MM.1S (cell line): ENCODE measurements at regions not wholly inside any gene's neighbourhood (a gene's known extent, or its start where the extent isn't known, plus 50 kb on each side); places are given as distances from the start of the nearest gene placed in this dataset.

ENCODE experiments used
- DNase-seq: peaks from one replicate; pipeline ENCODE4 v3.0.0-alpha.2; 2015
- H2AFZ ChIP-seq: fragments of 300-600 bp; sonication (generic); 2 replicates; pipeline ENCODE4 v1.6.0; 2016; ENCODE audit warnings: antibody characterized with exemption, low read length
- H3F3A ChIP-seq: fragments of 300-600 bp; sonication (generic); 2 replicates; pipeline ENCODE4 v1.6.1; 2016; ENCODE audit warnings: mild to moderate bottlenecking, antibody characterized with exemption, low read length, moderate library complexity, mixed read lengths; ENCODE audit not compliant: insufficient read depth
- H3K27ac ChIP-seq: fragments of 300-600 bp; sonication (generic); 2 replicates; pipeline ENCODE4 v1.5.1; 2016; ENCODE audit warnings: mild to moderate bottlenecking, low read length
- H3K27me3 ChIP-seq: fragments of 300-600 bp; sonication (generic); replicated peaks from 2 replicates; pipeline ENCODE4 v1.6.0; 2016; ENCODE audit warnings: low read length; ENCODE audit not compliant: insufficient read depth
- H3K36me3 ChIP-seq: fragments of 300-600 bp; sonication (generic); replicated peaks from 2 replicates; pipeline ENCODE4 v1.6.1; 2016; ENCODE audit warnings: mild to moderate bottlenecking, low read length, mixed read lengths; ENCODE audit not compliant: insufficient read depth
- H3K4me1 ChIP-seq: fragments of 300-600 bp; sonication (generic); 2 replicates; pipeline ENCODE4 v1.6.1; 2016; ENCODE audit warnings: low read length, mixed read lengths
- H3K4me2 ChIP-seq: fragments of 300-600 bp; sonication (generic); 2 replicates; pipeline ENCODE4 v1.6.0; 2016; ENCODE audit warnings: low read depth, low read length
- H3K4me3 ChIP-seq: fragments of 300-600 bp; sonication (generic); 2 replicates; pipeline ENCODE4 v1.5.1; 2016; ENCODE audit warnings: low read length, mixed read lengths
- H3K79me2 ChIP-seq: fragments of 300-600 bp; sonication (generic); 2 replicates; pipeline ENCODE4 v1.6.1; 2016; ENCODE audit warnings: mixed run types, low read length, mixed read lengths
- H3K9ac ChIP-seq: fragments of 300-600 bp; sonication (generic); 2 replicates; pipeline ENCODE4 v1.6.1; 2016; ENCODE audit warnings: low read length, mixed read lengths
- H3K9me2 ChIP-seq: fragments of 300-600 bp; sonication (generic); replicated peaks from 2 replicates; pipeline ENCODE4 v1.6.1; 2016; ENCODE audit warnings: mild to moderate bottlenecking, low read length, mixed read lengths; ENCODE audit not compliant: insufficient read depth
- H3K9me3 ChIP-seq: fragments of 300-600 bp; sonication (generic); replicated peaks from 2 replicates; pipeline ENCODE4 v1.6.1; 2016; ENCODE audit warnings: mild to moderate bottlenecking, low read length, mixed read lengths; ENCODE audit not compliant: insufficient read depth
- H4K20me1 ChIP-seq: fragments of 300-600 bp; sonication (generic); 2 replicates; pipeline ENCODE4 v1.6.1; 2016; ENCODE audit warnings: mild to moderate bottlenecking, low read length, moderate library complexity, mixed read lengths; ENCODE audit not compliant: insufficient read depth
- CTCF ChIP-seq: fragments of 300-600 bp; sonication (generic); IDR thresholded peaks from 2 replicates; pipeline ENCODE4 v1.5.1; 2016; ENCODE audit warnings: antibody characterized with exemption, low read length, mixed read lengths
- EZH2 ChIP-seq: fragments of 300-600 bp; sonication (generic); optimal IDR thresholded peaks from 2 replicates; pipeline ENCODE3; 2017; ENCODE audit warnings: low read depth, mild to moderate bottlenecking, antibody characterized with exemption, low read length, mixed read lengths
- EZH2phosphoT487 ChIP-seq: fragments of 300-600 bp; sonication (generic); IDR thresholded peaks from 2 replicates; pipeline ENCODE4 v1.6.1; 2018; ENCODE audit warnings: antibody characterized with exemption, low read length

GRCh38 chr21:22200378-22201092 is 1202.3 kb downstream of the NCAM2 start:
- Histone ChIP-seq H3K4me2 (no peak overlapping the region), H4K20me1 (no peaks in the 10 kb centered on the region), H3K27me3 (no peaks in the 10 kb centered on the region), H3K36me3 (no peaks in the 10 kb centered on the region), H3F3A (no peaks in the 10 kb centered on the region), H3K9me2 (no peaks in the 10 kb centered on the region), H3K9me3 (no peaks in the 10 kb centered on the region), H3K4me3 (no peak overlapping the region), H3K27ac (no peak overlapping the region), H2AFZ (no peak overlapping the region), H3K9ac (no peak overlapping the region), H3K79me2 (no peaks in the 10 kb centered on the region), H3K4me1 (no peaks in the 10 kb centered on the region)
- TF ChIP-seq CTCF (no peak), EZH2phosphoT487 (no peak), EZH2 (no peak)
- no peak for DNase-seq

DNA sequence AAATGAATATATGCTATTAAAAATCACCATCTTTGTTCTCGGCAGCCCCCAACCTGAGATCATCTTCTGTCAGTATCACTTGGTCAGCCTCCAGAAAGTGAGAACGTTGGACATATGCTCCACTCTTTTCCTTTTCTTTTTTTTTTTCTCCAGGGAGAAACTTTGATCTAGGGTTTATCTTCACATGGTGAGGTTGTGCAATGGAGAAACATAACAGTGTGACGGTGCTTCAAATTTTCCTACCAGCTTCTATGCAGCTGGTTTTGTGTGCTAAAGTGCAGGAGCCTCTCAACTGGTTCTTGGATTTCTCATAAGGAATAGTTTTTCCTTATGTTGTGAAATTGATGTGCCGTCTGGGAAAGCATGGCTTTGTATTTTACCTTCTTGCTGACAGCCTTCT is 1202.9 kb downstream of the NCAM2 start:
- DNase-seq: no peak
- Histone ChIP-seq H3K27ac (no peak overlapping the region), H3K4me2 (no peak overlapping the region), H3K36me3 (no peaks in the 10 kb centered on the region), H3K4me3 (no peak overlapping the region), H3K79me2 (no peaks in the 10 kb centered on the region), H3K9ac (no peak overlapping the region), H3K9me3 (no peaks in the 10 kb centered on the region), H2AFZ (no peak overlapping the region), H3K27me3 (no peaks in the 10 kb centered on the region), H3K9me2 (no peaks in the 10 kb centered on the region), H3K4me1 (no peaks in the 10 kb centered on the region), H4K20me1 (no peaks in the 10 kb centered on the region), H3F3A (no peaks in the 10 kb centered on the region)
- no peak for TF ChIP-seq EZH2phosphoT487
- TF ChIP-seq CTCF: no peak

- no peak overlapping the region for H3K27ac ChIP-seq
- no peak overlapping the region for H3K4me2 ChIP-seq
- no peak for TF ChIP-seq EZH2phosphoT487
- TF ChIP-seq EZH2: no peak
- no peak for TF ChIP-seq CTCF
- no peaks in the 10 kb centered on the region for H3F3A ChIP-seq
- no peaks in the 10 kb centered on the region for H3K9me3 ChIP-seq
- H2AFZ ChIP-seq: no peak overlapping the region
- no peaks in the 10 kb centered on the region for H3K9me2 ChIP-seq
- H3K79me2 ChIP-seq: no peaks in the 10 kb centered on the region
- no peaks in the 10 kb centered on the region for H3K27me3 ChIP-seq
- no peak overlapping the region for H3K4me3 ChIP-seq
- no peaks in the 10 kb centered on the region for H3K36me3 ChIP-seq
- no peaks in the 10 kb centered on the region for H3K4me1 ChIP-seq
- H4K20me1 ChIP-seq: no peaks in the 10 kb centered on the region
- DNase-seq: no peak
- H3K9ac ChIP-seq: no peak overlapping the region
Observed at GRCh38 chr21:22201669-22202068, 1203.5 kb downstream of the NCAM2 start.
